ENCODE measurements at regions not wholly inside any gene's neighbourhood (a gene's known extent, or its start where the extent isn't known, plus 50 kb on each side); places are given as distances from the start of the nearest gene placed in this dataset.

- H3K79me2 ChIP-seq (ENCODE audit: insufficient read depth, low read length), result no peaks in the 10 kb centered on the region
- in situ Hi-C loops (cut with HindIII; ENCODE audit: extremely low pct_ligation_motif_present, low pct_unique_long_range_greater_than_20kb) (no loop called here), intact Hi-C loops (cut with micrococcal nuclease; ENCODE audit: unreplicated experiment) (no loop called here)
- no peak overlapping the region for H3K27ac ChIP-seq (ENCODE audit: extremely low read length, insufficient read depth, low read length)
- H3K9ac ChIP-seq (ENCODE audit: insufficient read depth, low read depth, low read length), result no peak overlapping the region
- no peaks in the 10 kb centered on the region for H3K27me3 ChIP-seq (ENCODE audit: control insufficient read depth in 1 of 2, insufficient read depth in 2 of 2, low read length in 2 of 2)
- H3K4me1 ChIP-seq (ENCODE audit: insufficient read depth, low read length), result no peaks in the 10 kb centered on the region
- H3K9me3 ChIP-seq (ENCODE audit: low read length), result peaks cover 49% of the 10 kb centered on the region
- ChIA-PET POLR2A (no interaction called here), CTCF (ENCODE audit: low intra/inter-chr PET ratio, low total read pairs) (no interaction called here)
- DNase-seq (ENCODE audit: low spot score), result no peak
- FAIRE-seq, result no peak
- H2AFZ ChIP-seq (ENCODE audit: low read length), result no peak overlapping the region
- TF ChIP-seq NR0B2 (CRISPR knock-in tag; IDR thresholded peaks at IDR 0.05), result no peak
- TF ChIP-seq, protein P1, sequence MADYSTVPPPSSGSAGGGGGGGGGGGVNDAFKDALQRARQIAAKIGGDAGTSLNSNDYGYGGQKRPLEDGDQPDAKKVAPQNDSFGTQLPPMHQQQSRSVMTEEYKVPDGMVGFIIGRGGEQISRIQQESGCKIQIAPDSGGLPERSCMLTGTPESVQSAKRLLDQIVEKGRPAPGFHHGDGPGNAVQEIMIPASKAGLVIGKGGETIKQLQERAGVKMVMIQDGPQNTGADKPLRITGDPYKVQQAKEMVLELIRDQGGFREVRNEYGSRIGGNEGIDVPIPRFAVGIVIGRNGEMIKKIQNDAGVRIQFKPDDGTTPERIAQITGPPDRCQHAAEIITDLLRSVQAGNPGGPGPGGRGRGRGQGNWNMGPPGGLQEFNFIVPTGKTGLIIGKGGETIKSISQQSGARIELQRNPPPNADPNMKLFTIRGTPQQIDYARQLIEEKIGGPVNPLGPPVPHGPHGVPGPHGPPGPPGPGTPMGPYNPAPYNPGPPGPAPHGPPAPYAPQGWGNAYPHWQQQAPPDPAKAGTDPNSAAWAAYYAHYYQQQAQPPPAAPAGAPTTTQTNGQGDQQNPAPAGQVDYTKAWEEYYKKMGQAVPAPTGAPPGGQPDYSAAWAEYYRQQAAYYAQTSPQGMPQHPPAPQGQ (CRISPR knock-in tag; IDR thresholded peaks at IDR 0.05; ENCODE audit: borderline replicate concordance), result no peak
- TF ChIP-seq ZNF431 (CRISPR knock-in tag; IDR thresholded peaks at IDR 0.05; ENCODE audit: borderline replicate concordance, low read depth), result no peak
- no peak for TF ChIP-seq ZBTB20 (CRISPR knock-in tag; IDR thresholded peaks at IDR 0.05; ENCODE audit: borderline replicate concordance, low read depth)
- TF ChIP-seq ZNF121 (CRISPR knock-in tag; IDR thresholded peaks at IDR 0.05), result no peak
- TF ChIP-seq BRCA1 (CRISPR knock-in tag; IDR thresholded peaks at IDR 0.05), result no peak
- TF ChIP-seq, protein P2, sequence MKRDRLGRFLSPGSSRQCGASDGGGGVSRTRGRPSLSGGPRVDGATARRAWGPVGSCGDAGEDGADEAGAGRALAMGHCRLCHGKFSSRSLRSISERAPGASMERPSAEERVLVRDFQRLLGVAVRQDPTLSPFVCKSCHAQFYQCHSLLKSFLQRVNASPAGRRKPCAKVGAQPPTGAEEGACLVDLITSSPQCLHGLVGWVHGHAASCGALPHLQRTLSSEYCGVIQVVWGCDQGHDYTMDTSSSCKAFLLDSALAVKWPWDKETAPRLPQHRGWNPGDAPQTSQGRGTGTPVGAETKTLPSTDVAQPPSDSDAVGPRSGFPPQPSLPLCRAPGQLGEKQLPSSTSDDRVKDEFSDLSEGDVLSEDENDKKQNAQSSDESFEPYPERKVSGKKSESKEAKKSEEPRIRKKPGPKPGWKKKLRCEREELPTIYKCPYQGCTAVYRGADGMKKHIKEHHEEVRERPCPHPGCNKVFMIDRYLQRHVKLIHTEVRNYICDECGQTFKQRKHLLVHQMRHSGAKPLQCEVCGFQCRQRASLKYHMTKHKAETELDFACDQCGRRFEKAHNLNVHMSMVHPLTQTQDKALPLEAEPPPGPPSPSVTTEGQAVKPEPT (CRISPR knock-in tag; IDR thresholded peaks at IDR 0.05; ENCODE audit: low read depth), result no peak
- TF ChIP-seq ZNF512 (CRISPR knock-in tag; IDR thresholded peaks at IDR 0.05), result no peak
- TF ChIP-seq SNRNP70 (IDR thresholded peaks at IDR 0.05; ENCODE audit: low read depth, low read length), result no peak
- TF ChIP-seq, protein P3, sequence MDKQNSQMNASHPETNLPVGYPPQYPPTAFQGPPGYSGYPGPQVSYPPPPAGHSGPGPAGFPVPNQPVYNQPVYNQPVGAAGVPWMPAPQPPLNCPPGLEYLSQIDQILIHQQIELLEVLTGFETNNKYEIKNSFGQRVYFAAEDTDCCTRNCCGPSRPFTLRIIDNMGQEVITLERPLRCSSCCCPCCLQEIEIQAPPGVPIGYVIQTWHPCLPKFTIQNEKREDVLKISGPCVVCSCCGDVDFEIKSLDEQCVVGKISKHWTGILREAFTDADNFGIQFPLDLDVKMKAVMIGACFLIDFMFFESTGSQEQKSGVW (CRISPR knock-in tag; IDR thresholded peaks at IDR 0.05; ENCODE audit: borderline replicate concordance), result no peak
- H4K20me1 ChIP-seq (ENCODE audit: insufficient read depth, low read length), result no peaks in the 10 kb centered on the region
- no TSS peak for BruUV-seq (replicated peaks)
- no peak for ATAC-seq
- H3K4me2 ChIP-seq (ENCODE audit: low read depth, low read length), result no peak overlapping the region
- WGBS (ENCODE audit: low lambda C conversion rate), result 0% methylated on average over 1 of the region's 1 CpG
- H3K36me3 ChIP-seq (replicated peaks in 1 of 2; ENCODE audit: control insufficient read depth in 1 of 2, insufficient read depth in 2 of 2, low read length in 2 of 2), result no peaks in the 10 kb centered on the region
- H3K4me3 ChIP-seq (replicated peaks in 1 of 3; ENCODE audit: insufficient read depth in 1 of 3, low read depth in 2 of 3, low read length in 3 of 3), result no peak overlapping the region
Measured at GRCh38 chr18:64392202-64392601, 243.3 kb upstream of the LINC00305 start.
